WTC11 (cell line): ENCODE measurements at regions not wholly inside any gene's neighbourhood (a gene's known extent, or its start where the extent isn't known, plus 50 kb on each side); places are given as distances from the start of the nearest gene placed in this dataset.

Source experiments
- ATAC-seq: fragments of 200-7000 bp; cut with Tn5 transposase; 2 replicates; pipeline ENCODE4 v1.10.0; 2021; ENCODE audit warnings: mild to moderate bottlenecking, moderate library complexity
- CTCF ChIA-PET: fragments of 300-600 bp; sonication (Branson Sonifier 250); formaldehyde crosslinking; loops from one replicate; lab custom pipeline; 2021; ENCODE audit warnings: antibody characterized with exemption; lab: Charles Lee
- POLR2A ChIA-PET: fragments of 350-600 bp; sonication (Branson Sonifier 250); formaldehyde crosslinking; loops from one replicate; lab custom pipeline; 2021; ENCODE audit warnings: antibody characterized with exemption; lab: Charles Lee
- DNase-seq: peaks from one replicate; pipeline ENCODE4 v3.0.0; 2021; ENCODE audit warnings: low spot score
- H3K27ac Mint-ChIP-seq: 2 replicates; pipeline ENCODE4 v1.8.0; 2021; ENCODE audit warnings: mixed read lengths
- H3K27me3 Mint-ChIP-seq: 2 replicates; pipeline ENCODE4 v1.8.0; 2021; ENCODE audit warnings: low read depth, mild to moderate bottlenecking, moderate library complexity, mixed read lengths
- H3K36me3 Mint-ChIP-seq: 2 replicates; pipeline ENCODE4 v1.8.0; 2021; ENCODE audit warnings: mixed read lengths
- H3K4me1 Mint-ChIP-seq: 2 replicates; pipeline ENCODE4 v1.8.0; 2022; ENCODE audit warnings: mixed read lengths
- H3K4me3 Mint-ChIP-seq: 2 replicates; pipeline ENCODE4 v1.8.0; 2021; ENCODE audit warnings: mild to moderate bottlenecking, moderate library complexity, mixed read lengths
- H3K9me3 Mint-ChIP-seq: 2 replicates; pipeline ENCODE4 v1.8.0; 2021; ENCODE audit warnings: mixed read lengths
- CREM ChIP-seq: sonication (generic); formaldehyde crosslinking; IDR thresholded peaks from 2 replicates; pipeline ENCODE4 v1.8.1; 2022; ENCODE audit warnings: mild to moderate bottlenecking, missing genetic modification reagents, moderate library complexity
- ELF4 ChIP-seq: sonication (generic); formaldehyde crosslinking; IDR thresholded peaks from 2 replicates; pipeline ENCODE4 v1.8.1; 2022; ENCODE audit warnings: low read depth, mild to moderate bottlenecking, moderate library complexity, missing genetic modification reagents
- ESRRA ChIP-seq: sonication (generic); formaldehyde crosslinking; IDR thresholded peaks from 2 replicates; pipeline ENCODE4 v1.8.1; 2022; ENCODE audit warnings: mild to moderate bottlenecking, missing genetic modification reagents, borderline replicate concordance
- GTF2I ChIP-seq: fragments of 250-450 bp; sonication (Bioruptor Pico); conservative IDR thresholded peaks from 2 replicates; pipeline ENCODE4 v1.4.0; 2021; ENCODE audit warnings: mild to moderate bottlenecking
- HMGA2 ChIP-seq: fragments of 250-450 bp; sonication (Bioruptor Pico); IDR thresholded peaks from 2 replicates; pipeline ENCODE4 v1.4.0; 2021; ENCODE audit warnings: mild to moderate bottlenecking, moderate library complexity
- SMAD3 ChIP-seq: sonication (generic); formaldehyde crosslinking; IDR thresholded peaks from 2 replicates; pipeline ENCODE4 v1.8.0; 2022; ENCODE audit warnings: missing genetic modification reagents, mild to moderate bottlenecking, borderline replicate concordance
- TEAD4 ChIP-seq: sonication (generic); formaldehyde crosslinking; IDR thresholded peaks from 2 replicates; pipeline ENCODE4 v1.8.0; 2022; ENCODE audit warnings: mild to moderate bottlenecking, missing genetic modification reagents
- ZNF138 ChIP-seq: sonication (generic); formaldehyde crosslinking; conservative IDR thresholded peaks from 2 replicates; pipeline ENCODE4 v1.8.1; 2022; ENCODE audit warnings: mild to moderate bottlenecking, moderate library complexity, missing genetic modification reagents
- TF ChIP-seq, protein P1 (sequence below): sonication (generic); formaldehyde crosslinking; IDR thresholded peaks from 2 replicates; pipeline ENCODE4 v1.8.1; 2022; ENCODE audit warnings: mild to moderate bottlenecking, missing genetic modification reagents, moderate library complexity, borderline replicate concordance
- TF ChIP-seq, protein P2 (sequence below): sonication (generic); formaldehyde crosslinking; IDR thresholded peaks from 2 replicates; pipeline ENCODE4 v1.8.1; 2023; ENCODE audit warnings: mild to moderate bottlenecking, missing genetic modification reagents, moderate library complexity
- TF ChIP-seq, protein P3 (sequence below): sonication (generic); formaldehyde crosslinking; IDR thresholded peaks from 2 replicates; pipeline ENCODE4 v1.8.0; 2023; ENCODE audit warnings: mild to moderate bottlenecking, missing genetic modification reagents
- TF ChIP-seq, protein P4 (sequence below): fragments of 200-600 bp; IDR thresholded peaks from 2 replicates; pipeline ENCODE4 v1.8.0; 2022; ENCODE audit warnings: antibody characterized with exemption
- TF ChIP-seq, protein P5 (sequence below): sonication (generic); formaldehyde crosslinking; IDR thresholded peaks from 2 replicates; pipeline ENCODE4 v1.8.0; 2022; ENCODE audit warnings: mild to moderate bottlenecking, missing genetic modification reagents
- TF ChIP-seq, protein P6 (sequence below): sonication (generic); formaldehyde crosslinking; IDR thresholded peaks from 2 replicates; pipeline ENCODE4 v1.8.0; 2022; ENCODE audit warnings: mild to moderate bottlenecking, missing genetic modification reagents

DNA sequence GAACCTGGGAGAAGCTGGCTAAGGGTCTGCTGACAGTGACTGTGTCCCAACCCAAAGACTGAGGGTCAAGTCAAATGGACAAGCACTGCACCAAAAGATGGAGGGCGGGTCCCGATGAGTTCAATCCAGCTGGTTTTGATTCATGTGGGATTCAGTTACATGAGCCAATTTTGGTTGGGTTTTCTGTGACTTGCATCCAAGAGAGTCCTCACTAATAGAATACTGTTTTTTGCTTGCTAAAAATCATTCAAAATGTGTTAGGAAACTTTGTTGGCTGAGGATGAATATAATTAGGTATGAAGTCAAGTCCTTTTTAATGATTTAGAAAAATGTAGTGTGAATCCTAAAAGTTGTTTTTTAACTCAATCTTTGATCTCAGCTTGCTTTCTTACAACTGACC, 323.8 kb upstream of the NOX3 start:
- no peaks in the 10 kb centered on the region for H3K27me3 Mint-ChIP-seq
- ATAC-seq, result no peak
- H3K4me1 Mint-ChIP-seq, result no peaks in the 10 kb centered on the region
- POLR2A ChIA-PET, result no interaction called here
- no peak overlapping the region for H3K4me3 Mint-ChIP-seq
- peaks cover under 1% of the 10 kb centered on the region for H3K9me3 Mint-ChIP-seq
- TF ChIP-seq ESRRA (CRISPR knock-in tag) (no peak), HMGA2 (CRISPR knock-in tag) (no peak), ELF4 (no peak)
- TF ChIP-seq, protein P1, sequence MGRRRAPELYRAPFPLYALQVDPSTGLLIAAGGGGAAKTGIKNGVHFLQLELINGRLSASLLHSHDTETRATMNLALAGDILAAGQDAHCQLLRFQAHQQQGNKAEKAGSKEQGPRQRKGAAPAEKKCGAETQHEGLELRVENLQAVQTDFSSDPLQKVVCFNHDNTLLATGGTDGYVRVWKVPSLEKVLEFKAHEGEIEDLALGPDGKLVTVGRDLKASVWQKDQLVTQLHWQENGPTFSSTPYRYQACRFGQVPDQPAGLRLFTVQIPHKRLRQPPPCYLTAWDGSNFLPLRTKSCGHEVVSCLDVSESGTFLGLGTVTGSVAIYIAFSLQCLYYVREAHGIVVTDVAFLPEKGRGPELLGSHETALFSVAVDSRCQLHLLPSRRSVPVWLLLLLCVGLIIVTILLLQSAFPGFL, result no peak
- TF ChIP-seq, protein P2, sequence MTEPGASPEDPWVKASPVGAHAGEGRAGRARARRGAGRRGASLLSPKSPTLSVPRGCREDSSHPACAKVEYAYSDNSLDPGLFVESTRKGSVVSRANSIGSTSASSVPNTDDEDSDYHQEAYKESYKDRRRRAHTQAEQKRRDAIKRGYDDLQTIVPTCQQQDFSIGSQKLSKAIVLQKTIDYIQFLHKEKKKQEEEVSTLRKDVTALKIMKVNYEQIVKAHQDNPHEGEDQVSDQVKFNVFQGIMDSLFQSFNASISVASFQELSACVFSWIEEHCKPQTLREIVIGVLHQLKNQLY (CRISPR knock-in tag), result no peak
- TF ChIP-seq, all 79 proteins: peak for 0
- Mint-ChIP-seq H3K27ac (no peak overlapping the region), H3K36me3 (no peaks in the 10 kb centered on the region)
- no peak for DNase-seq
- CTCF ChIA-PET, result no interaction called here

DNA sequence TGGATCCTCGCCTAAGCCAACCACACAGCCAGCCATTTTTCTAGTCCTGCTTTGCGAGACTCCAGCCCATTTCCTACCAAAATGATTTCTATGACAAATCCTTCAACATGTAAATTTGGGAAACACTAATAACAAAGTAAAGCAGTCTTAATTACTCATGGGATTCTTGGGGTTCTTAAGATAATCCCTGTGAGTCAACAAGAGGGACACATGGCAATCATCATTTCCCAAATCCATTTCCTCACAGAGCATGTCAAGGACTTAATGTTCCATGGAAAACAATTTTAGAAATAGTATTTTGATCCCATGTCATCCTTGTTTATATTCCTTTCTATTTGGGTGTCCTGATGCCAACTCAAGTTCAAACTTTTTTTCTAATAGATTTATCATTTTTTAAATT, 322.7 kb upstream of the NOX3 start:
- H3K9me3 Mint-ChIP-seq, result peaks cover 12% of the 10 kb centered on the region
- DNase-seq (no peak), ATAC-seq (no peak)
- no peaks in the 10 kb centered on the region for H3K27me3 Mint-ChIP-seq
- no peaks in the 10 kb centered on the region for H3K36me3 Mint-ChIP-seq
- H3K27ac Mint-ChIP-seq, result no peak overlapping the region
- TF ChIP-seq, protein P3, sequence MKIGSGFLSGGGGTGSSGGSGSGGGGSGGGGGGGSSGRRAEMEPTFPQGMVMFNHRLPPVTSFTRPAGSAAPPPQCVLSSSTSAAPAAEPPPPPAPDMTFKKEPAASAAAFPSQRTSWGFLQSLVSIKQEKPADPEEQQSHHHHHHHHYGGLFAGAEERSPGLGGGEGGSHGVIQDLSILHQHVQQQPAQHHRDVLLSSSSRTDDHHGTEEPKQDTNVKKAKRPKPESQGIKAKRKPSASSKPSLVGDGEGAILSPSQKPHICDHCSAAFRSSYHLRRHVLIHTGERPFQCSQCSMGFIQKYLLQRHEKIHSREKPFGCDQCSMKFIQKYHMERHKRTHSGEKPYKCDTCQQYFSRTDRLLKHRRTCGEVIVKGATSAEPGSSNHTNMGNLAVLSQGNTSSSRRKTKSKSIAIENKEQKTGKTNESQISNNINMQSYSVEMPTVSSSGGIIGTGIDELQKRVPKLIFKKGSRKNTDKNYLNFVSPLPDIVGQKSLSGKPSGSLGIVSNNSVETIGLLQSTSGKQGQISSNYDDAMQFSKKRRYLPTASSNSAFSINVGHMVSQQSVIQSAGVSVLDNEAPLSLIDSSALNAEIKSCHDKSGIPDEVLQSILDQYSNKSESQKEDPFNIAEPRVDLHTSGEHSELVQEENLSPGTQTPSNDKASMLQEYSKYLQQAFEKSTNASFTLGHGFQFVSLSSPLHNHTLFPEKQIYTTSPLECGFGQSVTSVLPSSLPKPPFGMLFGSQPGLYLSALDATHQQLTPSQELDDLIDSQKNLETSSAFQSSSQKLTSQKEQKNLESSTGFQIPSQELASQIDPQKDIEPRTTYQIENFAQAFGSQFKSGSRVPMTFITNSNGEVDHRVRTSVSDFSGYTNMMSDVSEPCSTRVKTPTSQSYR (CRISPR knock-in tag), result no peak
- TF ChIP-seq ZNF138 (CRISPR knock-in tag) (no peak), SMAD3 (no peak), TEAD4 (no peak)
- H3K4me1 Mint-ChIP-seq, result no peaks in the 10 kb centered on the region
- CTCF ChIA-PET, result no interaction called here
- POLR2A ChIA-PET, result interaction anchor here (1.1 kb wide), 1 partner anchor 126 kb away, joined by 3 read pairs; no protein-coding TSS in a partner anchor
- H3K4me3 Mint-ChIP-seq, result no peak overlapping the region

DNA sequence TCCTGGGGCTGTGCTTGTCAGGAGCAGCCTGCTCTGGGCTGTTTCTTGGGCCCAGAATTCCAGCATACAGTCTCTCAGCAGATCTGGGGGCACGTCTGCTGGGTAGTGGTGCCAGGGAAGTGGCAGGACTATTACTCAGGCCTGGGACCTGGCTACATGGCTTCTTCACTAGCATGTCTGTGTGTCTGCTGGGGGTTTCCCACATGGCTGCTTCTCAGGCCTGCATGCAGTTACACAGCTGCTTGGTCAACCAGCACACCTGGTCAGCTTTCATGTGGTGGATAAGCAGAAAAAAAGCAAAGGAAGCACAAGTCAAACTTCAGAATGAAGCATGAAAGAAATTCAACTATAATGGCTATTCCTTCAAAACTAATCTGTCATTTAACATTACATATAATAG, 316.2 kb upstream of the NOX3 start:
- no peak overlapping the region for H3K4me3 Mint-ChIP-seq
- H3K9me3 Mint-ChIP-seq, result peaks cover 37% of the 10 kb centered on the region
- no peak overlapping the region for H3K27ac Mint-ChIP-seq
- ChIA-PET CTCF (no interaction called here), POLR2A (no interaction called here)
- H3K36me3 Mint-ChIP-seq, result peaks cover 6% of the 10 kb centered on the region; the same call in 1 of the 2 replicates
- H3K4me1 Mint-ChIP-seq, result no peaks in the 10 kb centered on the region
- H3K27me3 Mint-ChIP-seq, result no peaks in the 10 kb centered on the region
- no peak for DNase-seq
- TF ChIP-seq, protein P4, sequence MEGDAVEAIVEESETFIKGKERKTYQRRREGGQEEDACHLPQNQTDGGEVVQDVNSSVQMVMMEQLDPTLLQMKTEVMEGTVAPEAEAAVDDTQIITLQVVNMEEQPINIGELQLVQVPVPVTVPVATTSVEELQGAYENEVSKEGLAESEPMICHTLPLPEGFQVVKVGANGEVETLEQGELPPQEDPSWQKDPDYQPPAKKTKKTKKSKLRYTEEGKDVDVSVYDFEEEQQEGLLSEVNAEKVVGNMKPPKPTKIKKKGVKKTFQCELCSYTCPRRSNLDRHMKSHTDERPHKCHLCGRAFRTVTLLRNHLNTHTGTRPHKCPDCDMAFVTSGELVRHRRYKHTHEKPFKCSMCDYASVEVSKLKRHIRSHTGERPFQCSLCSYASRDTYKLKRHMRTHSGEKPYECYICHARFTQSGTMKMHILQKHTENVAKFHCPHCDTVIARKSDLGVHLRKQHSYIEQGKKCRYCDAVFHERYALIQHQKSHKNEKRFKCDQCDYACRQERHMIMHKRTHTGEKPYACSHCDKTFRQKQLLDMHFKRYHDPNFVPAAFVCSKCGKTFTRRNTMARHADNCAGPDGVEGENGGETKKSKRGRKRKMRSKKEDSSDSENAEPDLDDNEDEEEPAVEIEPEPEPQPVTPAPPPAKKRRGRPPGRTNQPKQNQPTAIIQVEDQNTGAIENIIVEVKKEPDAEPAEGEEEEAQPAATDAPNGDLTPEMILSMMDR, result no peak
- ATAC-seq, result no peak

DNA sequence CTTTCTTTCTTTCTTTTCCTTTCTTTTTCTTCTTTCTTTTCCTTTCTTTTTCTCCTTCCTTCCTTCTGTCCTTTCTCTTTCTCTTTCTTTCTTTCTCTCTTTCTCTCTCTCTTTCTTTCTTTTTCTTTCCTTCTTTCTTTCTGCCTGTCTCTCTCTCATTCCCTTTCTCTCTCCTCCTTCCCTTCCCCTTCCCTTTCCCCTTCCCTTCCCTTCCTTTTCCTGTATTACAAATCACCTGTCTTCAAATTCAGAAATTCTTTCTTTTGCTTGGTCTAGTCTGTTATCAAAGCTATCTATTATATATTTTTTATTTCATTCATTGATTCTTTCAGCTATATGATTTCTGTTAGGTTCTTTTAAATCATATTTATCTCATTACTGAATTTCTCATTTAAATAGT, 315.2 kb upstream of the NOX3 start:
- peaks cover 37% of the 10 kb centered on the region for H3K9me3 Mint-ChIP-seq
- ATAC-seq, result no peak
- H3K27ac Mint-ChIP-seq, result no peak overlapping the region
- H3K27me3 Mint-ChIP-seq, result no peaks in the 10 kb centered on the region
- POLR2A ChIA-PET, result no interaction called here
- H3K4me1 Mint-ChIP-seq, result no peaks in the 10 kb centered on the region
- TF ChIP-seq, protein P5, sequence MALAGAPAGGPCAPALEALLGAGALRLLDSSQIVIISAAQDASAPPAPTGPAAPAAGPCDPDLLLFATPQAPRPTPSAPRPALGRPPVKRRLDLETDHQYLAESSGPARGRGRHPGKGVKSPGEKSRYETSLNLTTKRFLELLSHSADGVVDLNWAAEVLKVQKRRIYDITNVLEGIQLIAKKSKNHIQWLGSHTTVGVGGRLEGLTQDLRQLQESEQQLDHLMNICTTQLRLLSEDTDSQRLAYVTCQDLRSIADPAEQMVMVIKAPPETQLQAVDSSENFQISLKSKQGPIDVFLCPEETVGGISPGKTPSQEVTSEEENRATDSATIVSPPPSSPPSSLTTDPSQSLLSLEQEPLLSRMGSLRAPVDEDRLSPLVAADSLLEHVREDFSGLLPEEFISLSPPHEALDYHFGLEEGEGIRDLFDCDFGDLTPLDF, result no peak
- TF ChIP-seq, protein P6, sequence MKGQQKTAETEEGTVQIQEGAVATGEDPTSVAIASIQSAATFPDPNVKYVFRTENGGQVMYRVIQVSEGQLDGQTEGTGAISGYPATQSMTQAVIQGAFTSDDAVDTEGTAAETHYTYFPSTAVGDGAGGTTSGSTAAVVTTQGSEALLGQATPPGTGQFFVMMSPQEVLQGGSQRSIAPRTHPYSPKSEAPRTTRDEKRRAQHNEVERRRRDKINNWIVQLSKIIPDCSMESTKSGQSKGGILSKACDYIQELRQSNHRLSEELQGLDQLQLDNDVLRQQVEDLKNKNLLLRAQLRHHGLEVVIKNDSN, result no peak
- TF ChIP-seq GTF2I, result no peak
- TF ChIP-seq CREM (CRISPR knock-in tag), result no peak
- no peak for DNase-seq
- no peak overlapping the region for H3K4me3 Mint-ChIP-seq
- peaks cover 6% of the 10 kb centered on the region; the same call in 1 of the 2 replicates for H3K36me3 Mint-ChIP-seq
- CTCF ChIA-PET, result no interaction called here
